Left colon (tissue), 2 donors: ENCODE measurements at regions not wholly inside any gene's neighbourhood (a gene's known extent, or its start where the extent isn't known, plus 50 kb on each side); places are given as distances from the start of the nearest gene placed in this dataset.

Source experiments
- ATAC-seq: fragments of 200-7000 bp; cut with Tn5 transposase; one replicate; pipeline ENCODE4 v1.9.1; 2020; ENCODE audit warnings: mild to moderate bottlenecking, moderate library complexity
- DNase-seq, 2 donors: peaks; one replicate each; pipeline ENCODE4 v3.0.0-alpha.2; 2020
- intact Hi-C, 2 donors: fragments of 100-400 bp; cut with DNase I in 1 of 2; cut with micrococcal nuclease in 1 of 2; formaldehyde crosslinking; loops; one replicate each; pipeline versions ENCODE4 v1.11.2 to v1.14.0; 2022; cut with DNase I, micrococcal nuclease
- donor health status: DM: no; HTN: no; CAD: no.
- donor health status: DM: yes; HTN: yes; CAD: no.

GRCh38 chr10:2099321-2099720 is 362.0 kb upstream of the ADARB2 start:
- DNase-seq (no peak), ATAC-seq (no peak)
- intact Hi-C loops, result no loop called here

GRCh38 chr10:2097937-2098336 is 360.6 kb upstream of the ADARB2 start:
- ATAC-seq, result no peak
- intact Hi-C loops, result no loop called here
- DNase-seq, result no peak

GRCh38 chr10:2094171-2094570 is 356.8 kb upstream of the ADARB2 start:
- no peak for DNase-seq
- ATAC-seq, result no peak
- intact Hi-C loops, result no loop called here

- intact Hi-C loops, result no loop called here
- no peak for ATAC-seq
- no peak for DNase-seq
Observed at GRCh38 chr10:2083591-2083990, 346.3 kb upstream of the ADARB2 start.

GRCh38 chr10:2081501-2081900 is 344.2 kb upstream of the ADARB2 start:
- ATAC-seq, result no peak
- no peak for DNase-seq
- intact Hi-C loops, result no loop called here

GRCh38 chr10:2079603-2080078 is 342.3 kb upstream of the ADARB2 start:
- ATAC-seq (no peak), DNase-seq (no peak)
- intact Hi-C loops, result no loop called here

GRCh38 chr10:2077231-2077630 is 339.9 kb upstream of the ADARB2 start:
- no peak for DNase-seq
- intact Hi-C loops, result no loop called here
- ATAC-seq, result no peak

GRCh38 chr10:2076528-2076927 is 339.2 kb upstream of the ADARB2 start:
- DNase-seq (no peak), ATAC-seq (no peak)
- intact Hi-C loops, result no loop called here

GRCh38 chr10:2067015-2067414 is 329.7 kb upstream of the ADARB2 start:
- intact Hi-C loops, result no loop called here
- DNase-seq, result no peak
- no peak for ATAC-seq

- DNase-seq (no peak), ATAC-seq (no peak)
- intact Hi-C loops, result no loop called here
Observed at GRCh38 chr10:2054728-2055127, 317.4 kb upstream of the ADARB2 start.

- intact Hi-C loops, result no loop called here
- no peak for DNase-seq
- no peak for ATAC-seq
Observed at GRCh38 chr10:2053805-2054204, 316.5 kb upstream of the ADARB2 start.

GRCh38 chr10:2051108-2051507 is 313.8 kb upstream of the ADARB2 start:
- ATAC-seq (no peak), DNase-seq (no peak)
- intact Hi-C loops, result no loop called here

- no peak for ATAC-seq
- DNase-seq, result no peak
- intact Hi-C loops, result no loop called here
Observed at GRCh38 chr10:2049560-2049959, 312.2 kb upstream of the ADARB2 start.

- ATAC-seq (no peak), DNase-seq (no peak)
- intact Hi-C loops, result no loop called here
Observed at GRCh38 chr10:2048337-2048973, 311.1 kb upstream of the ADARB2 start.

- intact Hi-C loops, result no loop called here
- no peak for ATAC-seq
- DNase-seq, result no peak
Observed at GRCh38 chr10:2047679-2048078, 310.4 kb upstream of the ADARB2 start.

- intact Hi-C loops, result no loop called here
- DNase-seq (no peak), ATAC-seq (no peak)
Observed at GRCh38 chr10:2043379-2043778, 306.1 kb upstream of the ADARB2 start.

- DNase-seq (no peak), ATAC-seq (no peak)
- intact Hi-C loops, result no loop called here
Observed at GRCh38 chr10:2038036-2038435, 300.7 kb upstream of the ADARB2 start.

- intact Hi-C loops, result no loop called here
- DNase-seq, result no peak
- no peak for ATAC-seq
Observed at GRCh38 chr10:2037246-2037645, 299.9 kb upstream of the ADARB2 start.

- no peak for DNase-seq
- intact Hi-C loops, result no loop called here
- ATAC-seq, result no peak
Observed at GRCh38 chr10:2036209-2036608, 298.9 kb upstream of the ADARB2 start.

GRCh38 chr10:2030046-2030445 is 292.7 kb upstream of the ADARB2 start:
- DNase-seq, result no peak

GRCh38 chr10:2026936-2027335 is 289.6 kb upstream of the ADARB2 start:
- ATAC-seq, result no peak
- intact Hi-C loops, result no loop called here
- no peak for DNase-seq

More at GRCh38 chr10:2030046-2030445, 292.7 kb upstream of the ADARB2 start:
- no peak for ATAC-seq
- intact Hi-C loops, result no loop called here
